ENCODE measurements at regions not wholly inside any gene's neighbourhood (a gene's known extent, or its start where the extent isn't known, plus 50 kb on each side); places are given as distances from the start of the nearest gene placed in this dataset.

- H3K27ac Mint-ChIP-seq, result no peak overlapping the region
- TF ChIP-seq EZH2 (IDR thresholded peaks at IDR 0.05) (no peak), EZH2phosphoT487 (IDR thresholded peaks at IDR 0.05) (no peak), CTCF (IDR thresholded peaks at IDR 0.05) (no peak)
- Histone ChIP-seq H3K9me3 (ENCODE audit: low read depth) (no peaks in the 10 kb centered on the region), H3K79me2 (ENCODE audit: low read depth) (no peaks in the 10 kb centered on the region), H3K9ac (no peak overlapping the region), H4K20me1 (ENCODE audit: low read depth) (no peaks in the 10 kb centered on the region), H3K4me3 (no peak overlapping the region), H2AFZ (replicated peaks) (no peak overlapping the region), H3K36me3 (no peaks in the 10 kb centered on the region), H3K27me3 (no peaks in the 10 kb centered on the region), H3F3A (ENCODE audit: low read depth) (no peaks in the 10 kb centered on the region), H3K27ac (no peak overlapping the region), H3K4me1 (no peaks in the 10 kb centered on the region), H3K4me2 (no peak overlapping the region)
- no peaks in the 10 kb centered on the region for H3K4me1 Mint-ChIP-seq
- no peaks in the 10 kb centered on the region for H3K36me3 Mint-ChIP-seq
- peaks cover 7% of the 10 kb centered on the region for H3K9me3 Mint-ChIP-seq
- no peak for DNase-seq (ENCODE audit: low spot score)
- H3K4me3 Mint-ChIP-seq, result no peak overlapping the region
- peaks cover 2% of the 10 kb centered on the region for H3K27me3 Mint-ChIP-seq (ENCODE audit: insufficient read depth, low read depth)
Measured at GRCh38 chr1:115204513-115204912, 115.2 kb upstream of the TSPAN2 start.

- no peaks in the 10 kb centered on the region for H3K27me3 ChIP-seq
- H3F3A ChIP-seq (ENCODE audit: low read depth), result no peaks in the 10 kb centered on the region
- no peaks in the 10 kb centered on the region for H3K4me1 ChIP-seq
- H3K27me3 Mint-ChIP-seq (ENCODE audit: insufficient read depth, low read depth), result peaks cover 2% of the 10 kb centered on the region
- H3K4me2 ChIP-seq, result no peak overlapping the region
- TF ChIP-seq EZH2 (IDR thresholded peaks at IDR 0.05) (no peak), CTCF (IDR thresholded peaks at IDR 0.05) (no peak), EZH2phosphoT487 (IDR thresholded peaks at IDR 0.05) (no peak)
- no peak overlapping the region for H3K27ac ChIP-seq
- no peak overlapping the region for H3K4me3 ChIP-seq
- no peaks in the 10 kb centered on the region for H3K36me3 ChIP-seq
- no peak overlapping the region for H3K9ac ChIP-seq
- H4K20me1 ChIP-seq (ENCODE audit: low read depth), result no peaks in the 10 kb centered on the region
- no peak overlapping the region for H2AFZ ChIP-seq (replicated peaks)
- H3K4me3 Mint-ChIP-seq, result no peak overlapping the region
- peaks cover 7% of the 10 kb centered on the region for H3K9me3 Mint-ChIP-seq
- no peaks in the 10 kb centered on the region for H3K9me3 ChIP-seq (ENCODE audit: low read depth)
- no peak for DNase-seq (ENCODE audit: low spot score)
- no peak overlapping the region for H3K27ac Mint-ChIP-seq
- no peaks in the 10 kb centered on the region for H3K36me3 Mint-ChIP-seq
- H3K4me1 Mint-ChIP-seq, result no peaks in the 10 kb centered on the region
- no peaks in the 10 kb centered on the region for H3K79me2 ChIP-seq (ENCODE audit: low read depth)
Measured at GRCh38 chr1:115203287-115203686, 114.0 kb upstream of the TSPAN2 start.

GRCh38 chr1:115201598-115201997 is 112.3 kb upstream of the TSPAN2 start:
- Histone ChIP-seq H3K79me2 (ENCODE audit: low read depth) (no peaks in the 10 kb centered on the region), H3K4me1 (no peaks in the 10 kb centered on the region), H3K36me3 (no peaks in the 10 kb centered on the region), H2AFZ (replicated peaks) (no peak overlapping the region), H3K27ac (no peak overlapping the region), H3K27me3 (no peaks in the 10 kb centered on the region), H3K9ac (no peak overlapping the region), H3K4me3 (no peak overlapping the region), H3K9me3 (ENCODE audit: low read depth) (no peaks in the 10 kb centered on the region), H4K20me1 (ENCODE audit: low read depth) (no peaks in the 10 kb centered on the region), H3F3A (ENCODE audit: low read depth) (no peaks in the 10 kb centered on the region), H3K4me2 (no peak overlapping the region)
- no peak for DNase-seq (ENCODE audit: low spot score)
- Mint-ChIP-seq H3K27ac (no peak overlapping the region), H3K36me3 (no peaks in the 10 kb centered on the region), H3K9me3 (peaks cover 7% of the 10 kb centered on the region), H3K4me1 (no peaks in the 10 kb centered on the region), H3K27me3 (ENCODE audit: insufficient read depth, low read depth) (peaks cover 2% of the 10 kb centered on the region), H3K4me3 (no peak overlapping the region)
- no peak for TF ChIP-seq EZH2phosphoT487 (IDR thresholded peaks at IDR 0.05)
- no peak for TF ChIP-seq EZH2 (IDR thresholded peaks at IDR 0.05)
- no peak for TF ChIP-seq CTCF (IDR thresholded peaks at IDR 0.05)

Measured in neural progenitor cell (in vitro differentiated cells).